ENCODE measurements at regions not wholly inside any gene's neighbourhood (a gene's known extent, or its start where the extent isn't known, plus 50 kb on each side); places are given as distances from the start of the nearest gene placed in this dataset.

DNA sequence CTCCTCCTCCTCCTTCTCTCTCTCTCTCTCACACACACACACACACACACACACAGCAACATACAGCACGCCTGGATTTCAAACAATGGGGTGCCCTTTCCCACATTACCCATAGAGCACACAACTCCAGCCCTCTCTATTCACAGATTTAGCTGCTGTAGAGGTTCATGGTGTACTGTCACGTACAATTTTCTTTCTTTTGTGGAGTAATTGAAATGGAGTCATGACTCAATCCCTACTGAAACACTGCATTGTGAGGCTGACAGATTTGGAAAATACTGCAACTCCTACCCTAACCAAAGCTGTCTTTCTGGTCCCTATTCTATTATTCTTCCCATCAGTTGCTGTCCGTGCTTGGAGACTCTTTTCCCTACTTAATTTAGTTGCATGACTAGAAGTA lies 166.9 kb downstream of the EDN1 start:
- H3K36me3 ChIP-seq (ENCODE audit: insufficient read depth, low read length), result no peaks in the 10 kb centered on the region
- ChIA-PET POLR2A (no interaction called here), CTCF (ENCODE audit: unreplicated experiment) (no interaction called here)
- no TSS peak for BruUV-seq (replicated peaks)
- H3K27ac ChIP-seq (ENCODE audit: low read depth, low read length, poor library complexity, severe bottlenecking), result no peak overlapping the region
- H4K20me1 ChIP-seq (ENCODE audit: insufficient read depth, low read length), result no peaks in the 10 kb centered on the region
- H3K9me2 ChIP-seq (ENCODE audit: insufficient read depth, low read length), result no peaks in the 10 kb centered on the region
- H3K79me2 ChIP-seq (ENCODE audit: insufficient read depth, low read depth, low read length), result no peaks in the 10 kb centered on the region
- H3K9me3 ChIP-seq (ENCODE audit: low read length), result 0 out of 2 replicates have a peak, but pooled peaks cover 5% of the 10 kb centered on the region
- no peak overlapping the region for H2AFZ ChIP-seq (ENCODE audit: low read length)
- no peaks in the 10 kb centered on the region for H3K4me1 ChIP-seq (ENCODE audit: insufficient read depth, low read length, poor library complexity, severe bottlenecking)
- intact Hi-C loops (cut with micrococcal nuclease; ENCODE audit: unreplicated experiment), result no loop called here
- DNase-seq (ENCODE audit: low spot score), result no peak
- no peak overlapping the region for H3K4me3 ChIP-seq (ENCODE audit: low read depth, low read length, poor library complexity, severe bottlenecking)
- H3K4me2 ChIP-seq (ENCODE audit: low read length), result no peak overlapping the region
- TF ChIP-seq, protein P1, sequence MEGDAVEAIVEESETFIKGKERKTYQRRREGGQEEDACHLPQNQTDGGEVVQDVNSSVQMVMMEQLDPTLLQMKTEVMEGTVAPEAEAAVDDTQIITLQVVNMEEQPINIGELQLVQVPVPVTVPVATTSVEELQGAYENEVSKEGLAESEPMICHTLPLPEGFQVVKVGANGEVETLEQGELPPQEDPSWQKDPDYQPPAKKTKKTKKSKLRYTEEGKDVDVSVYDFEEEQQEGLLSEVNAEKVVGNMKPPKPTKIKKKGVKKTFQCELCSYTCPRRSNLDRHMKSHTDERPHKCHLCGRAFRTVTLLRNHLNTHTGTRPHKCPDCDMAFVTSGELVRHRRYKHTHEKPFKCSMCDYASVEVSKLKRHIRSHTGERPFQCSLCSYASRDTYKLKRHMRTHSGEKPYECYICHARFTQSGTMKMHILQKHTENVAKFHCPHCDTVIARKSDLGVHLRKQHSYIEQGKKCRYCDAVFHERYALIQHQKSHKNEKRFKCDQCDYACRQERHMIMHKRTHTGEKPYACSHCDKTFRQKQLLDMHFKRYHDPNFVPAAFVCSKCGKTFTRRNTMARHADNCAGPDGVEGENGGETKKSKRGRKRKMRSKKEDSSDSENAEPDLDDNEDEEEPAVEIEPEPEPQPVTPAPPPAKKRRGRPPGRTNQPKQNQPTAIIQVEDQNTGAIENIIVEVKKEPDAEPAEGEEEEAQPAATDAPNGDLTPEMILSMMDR (conservative IDR thresholded peaks at IDR 0.05; ENCODE audit: low read length), result no peak
- TF ChIP-seq EZH2phosphoT487 (IDR thresholded peaks at IDR 0.05; ENCODE audit: borderline replicate concordance, low read depth, low read length), result no peak

DNA sequence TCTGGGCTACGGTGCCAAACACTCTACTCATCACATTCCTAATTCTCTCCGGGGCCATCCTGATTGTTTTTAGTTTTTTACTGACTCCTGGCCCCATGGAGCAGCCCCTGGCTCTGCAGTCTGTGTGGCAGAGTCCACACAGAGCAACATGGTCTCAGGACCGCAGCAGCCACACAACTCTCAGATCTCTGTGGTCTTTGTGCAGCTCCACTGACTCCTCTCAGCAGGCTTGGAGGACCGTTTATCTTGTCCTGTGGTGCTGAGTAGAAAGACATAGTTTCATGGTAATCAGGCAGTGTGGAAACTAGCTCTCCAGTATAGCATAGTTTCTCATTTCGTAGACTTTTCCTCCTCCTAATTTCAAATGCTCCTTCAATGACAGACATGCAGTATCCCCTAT lies 168.4 kb downstream of the EDN1 start:
- no TSS peak for BruUV-seq (replicated peaks)
- POLR2A ChIA-PET, result interaction anchor here (0.6 to 0.8 kb wide), 2 partner anchors 9 to 321 kb away, joined by 3 to 4 read pairs; no protein-coding TSS in a partner anchor
- no peaks in the 10 kb centered on the region for H3K36me3 ChIP-seq (ENCODE audit: insufficient read depth, low read length)
- H3K9me3 ChIP-seq (ENCODE audit: low read length), result no peaks in the 10 kb centered on the region
- no peaks in the 10 kb centered on the region for H3K9me2 ChIP-seq (ENCODE audit: insufficient read depth, low read length)
- TF ChIP-seq, protein P1 (conservative IDR thresholded peaks at IDR 0.05; ENCODE audit: low read length), result no peak
- TF ChIP-seq EZH2phosphoT487 (IDR thresholded peaks at IDR 0.05; ENCODE audit: borderline replicate concordance, low read depth, low read length), result no peak
- intact Hi-C loops (cut with micrococcal nuclease; ENCODE audit: unreplicated experiment), result no loop called here
- H3K79me2 ChIP-seq (ENCODE audit: insufficient read depth, low read depth, low read length), result no peaks in the 10 kb centered on the region
- H3K4me1 ChIP-seq (ENCODE audit: insufficient read depth, low read length, poor library complexity, severe bottlenecking), result no peaks in the 10 kb centered on the region
- no peak for DNase-seq (ENCODE audit: low spot score)
- no peak overlapping the region for H2AFZ ChIP-seq (ENCODE audit: low read length)
- CTCF ChIA-PET (ENCODE audit: unreplicated experiment), result no interaction called here
- H4K20me1 ChIP-seq (ENCODE audit: insufficient read depth, low read length), result no peaks in the 10 kb centered on the region
- no peak overlapping the region for H3K27ac ChIP-seq (ENCODE audit: low read depth, low read length, poor library complexity, severe bottlenecking)
- no peak overlapping the region for H3K4me3 ChIP-seq (ENCODE audit: low read depth, low read length, poor library complexity, severe bottlenecking)
- H3K4me2 ChIP-seq (ENCODE audit: low read length), result no peak overlapping the region

DNA sequence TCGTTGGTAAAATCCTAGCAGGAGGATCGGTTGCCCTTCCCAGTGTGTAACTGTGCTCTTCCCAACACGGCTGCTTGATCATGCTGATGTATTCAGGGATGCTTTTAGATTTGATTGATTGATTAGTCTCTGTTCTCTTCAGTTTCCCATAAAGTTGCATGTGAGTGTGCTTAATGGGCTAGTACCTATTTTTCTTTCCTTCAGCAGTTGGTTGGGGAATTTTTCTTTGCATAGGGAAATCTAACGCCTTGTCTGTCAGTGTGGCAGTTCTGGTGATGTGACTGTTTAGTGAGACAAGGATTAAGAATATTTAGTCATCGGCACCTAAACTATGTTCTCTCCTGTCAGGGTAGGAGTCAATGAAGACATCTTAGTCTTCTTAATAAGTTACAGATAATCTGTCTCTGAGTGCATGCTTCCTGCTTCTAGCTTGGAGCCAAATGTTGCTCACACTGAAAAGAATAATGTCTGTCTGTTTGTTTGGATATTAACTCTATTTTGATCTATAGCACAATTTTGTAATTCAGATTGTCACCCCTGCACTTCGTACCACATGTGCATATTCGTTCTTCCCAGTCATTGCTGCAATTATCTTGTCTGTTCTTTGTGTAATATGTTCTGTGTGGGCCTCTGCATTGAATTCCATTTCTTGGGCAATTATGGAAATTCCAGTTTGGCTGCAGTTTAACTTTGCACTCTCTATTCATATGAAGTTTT lies 169.9 kb downstream of the EDN1 start:
- BruUV-seq (replicated peaks), result no TSS peak
- no peaks in the 10 kb centered on the region for H3K4me1 ChIP-seq (ENCODE audit: insufficient read depth, low read length, poor library complexity, severe bottlenecking)
- no peaks in the 10 kb centered on the region for H3K9me2 ChIP-seq (ENCODE audit: insufficient read depth, low read length)
- no peak overlapping the region for H2AFZ ChIP-seq (ENCODE audit: low read length)
- no peak for DNase-seq (ENCODE audit: low spot score)
- TF ChIP-seq, protein P1 (conservative IDR thresholded peaks at IDR 0.05; ENCODE audit: low read length), result no peak
- no peak for TF ChIP-seq EZH2phosphoT487 (IDR thresholded peaks at IDR 0.05; ENCODE audit: borderline replicate concordance, low read depth, low read length)
- no peaks in the 10 kb centered on the region for H3K79me2 ChIP-seq (ENCODE audit: insufficient read depth, low read depth, low read length)
- no peaks in the 10 kb centered on the region for H3K9me3 ChIP-seq (ENCODE audit: low read length)
- no peaks in the 10 kb centered on the region for H4K20me1 ChIP-seq (ENCODE audit: insufficient read depth, low read length)
- POLR2A ChIA-PET, result no interaction called here
- no peaks in the 10 kb centered on the region for H3K36me3 ChIP-seq (ENCODE audit: insufficient read depth, low read length)
- CTCF ChIA-PET (ENCODE audit: unreplicated experiment), result no interaction called here
- no peak overlapping the region for H3K4me3 ChIP-seq (ENCODE audit: low read depth, low read length, poor library complexity, severe bottlenecking)
- H3K4me2 ChIP-seq (ENCODE audit: low read length), result no peak overlapping the region
- intact Hi-C loops (cut with micrococcal nuclease; ENCODE audit: unreplicated experiment), result no loop called here
- no peak overlapping the region for H3K27ac ChIP-seq (ENCODE audit: low read depth, low read length, poor library complexity, severe bottlenecking)

Data from OCI-LY7 (cell line).